ENCODE measurements at regions not wholly inside any gene's neighbourhood (a gene's known extent, or its start where the extent isn't known, plus 50 kb on each side); places are given as distances from the start of the nearest gene placed in this dataset.

DNA sequence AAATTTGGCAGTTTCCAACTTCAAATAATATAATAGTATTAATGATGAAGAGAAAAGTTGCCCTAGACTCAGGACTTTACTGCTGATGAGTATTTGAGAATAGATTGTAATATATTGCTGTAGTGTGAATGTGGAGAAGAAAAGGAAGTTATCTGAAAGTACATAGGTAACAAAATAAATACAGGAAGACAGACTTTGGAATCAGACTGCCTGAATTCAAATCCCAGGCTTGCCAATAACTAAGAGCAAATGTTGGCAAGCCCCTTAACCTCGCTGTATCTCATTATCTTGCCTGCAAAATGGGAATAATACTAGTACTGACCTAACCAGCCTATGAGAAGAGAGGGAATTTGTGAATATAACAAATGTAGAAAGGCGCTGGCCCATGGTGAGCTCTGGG lies 765.2 kb upstream of the ID2 start:
- TF ChIP-seq, protein P1, sequence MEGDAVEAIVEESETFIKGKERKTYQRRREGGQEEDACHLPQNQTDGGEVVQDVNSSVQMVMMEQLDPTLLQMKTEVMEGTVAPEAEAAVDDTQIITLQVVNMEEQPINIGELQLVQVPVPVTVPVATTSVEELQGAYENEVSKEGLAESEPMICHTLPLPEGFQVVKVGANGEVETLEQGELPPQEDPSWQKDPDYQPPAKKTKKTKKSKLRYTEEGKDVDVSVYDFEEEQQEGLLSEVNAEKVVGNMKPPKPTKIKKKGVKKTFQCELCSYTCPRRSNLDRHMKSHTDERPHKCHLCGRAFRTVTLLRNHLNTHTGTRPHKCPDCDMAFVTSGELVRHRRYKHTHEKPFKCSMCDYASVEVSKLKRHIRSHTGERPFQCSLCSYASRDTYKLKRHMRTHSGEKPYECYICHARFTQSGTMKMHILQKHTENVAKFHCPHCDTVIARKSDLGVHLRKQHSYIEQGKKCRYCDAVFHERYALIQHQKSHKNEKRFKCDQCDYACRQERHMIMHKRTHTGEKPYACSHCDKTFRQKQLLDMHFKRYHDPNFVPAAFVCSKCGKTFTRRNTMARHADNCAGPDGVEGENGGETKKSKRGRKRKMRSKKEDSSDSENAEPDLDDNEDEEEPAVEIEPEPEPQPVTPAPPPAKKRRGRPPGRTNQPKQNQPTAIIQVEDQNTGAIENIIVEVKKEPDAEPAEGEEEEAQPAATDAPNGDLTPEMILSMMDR (IDR thresholded peaks at IDR 0.05): no peak
- no peak for TF ChIP-seq POLR2A (IDR thresholded peaks at IDR 0.05)
- no peak for TF ChIP-seq POLR2AphosphoS5 (IDR thresholded peaks at IDR 0.05)
- TF ChIP-seq EP300 (IDR thresholded peaks at IDR 0.05): no peak
